Uterus (tissue), 2 donors: ENCODE measurements at regions not wholly inside any gene's neighbourhood (a gene's known extent, or its start where the extent isn't known, plus 50 kb on each side); places are given as distances from the start of the nearest gene placed in this dataset.

ENCODE experiments used
- CTCF ChIP-seq, 4 experiments: fragments of 200-600 bp in 2 of 4; fragments of 450-650 bp in 2 of 4; sonication (generic) in 2 of 4; IDR thresholded peaks; one replicate each; pipeline ENCODE4 v1.5.1; 2016 to 2019; ENCODE audit warnings: antibody characterized with exemption in 4 of 4, mild to moderate bottlenecking in 2 of 4, moderate library complexity in 1 of 4
- POLR2A ChIP-seq, 2 donors: fragments of 450-650 bp; IDR thresholded peaks; one replicate each; pipeline ENCODE4 v1.6.1; 2016; ENCODE audit warnings: antibody characterized with exemption in 2 of 2, mild to moderate bottlenecking in 1 of 2, moderate library complexity in 1 of 2

DNA sequence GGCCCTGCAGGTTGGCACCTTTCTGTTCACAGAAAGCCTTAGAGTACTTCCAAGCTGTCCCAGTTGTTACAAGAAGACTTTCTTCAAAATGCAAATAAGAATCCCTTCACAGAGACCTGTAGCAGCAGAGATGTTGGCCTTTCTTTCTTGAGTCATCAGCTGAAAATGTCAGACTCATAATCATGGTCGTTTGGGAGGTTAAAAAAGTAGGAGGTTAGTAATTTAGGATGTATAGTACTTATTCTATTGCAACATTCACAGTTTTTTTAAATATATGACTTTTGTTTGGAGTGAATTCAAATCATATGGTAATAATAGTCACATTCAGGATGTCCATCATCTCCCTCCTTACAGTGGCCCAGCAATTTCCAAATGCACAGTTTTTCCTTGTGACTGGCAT, 223.9 kb upstream of the GLI3 start:
- TF ChIP-seq POLR2A (IDR thresholded peaks at IDR 0.05) (no peak), CTCF (IDR thresholded peaks at IDR 0.05) (no peak)
